K562 (cell line): ENCODE measurements at regions not wholly inside any gene's neighbourhood (a gene's known extent, or its start where the extent isn't known, plus 50 kb on each side); places are given as distances from the start of the nearest gene placed in this dataset.
A peak's percentile ranks its signal among the peaks of the same experiment; 100 is the strongest.

Experiments used
- ZNF551 ChIP-seq: fragments of 250-450 bp; sonication (Bioruptor Pico); IDR thresholded peaks from 2 replicates; pipeline ENCODE4 v1.5.0; 2021; ENCODE audit warnings: mild to moderate bottlenecking, moderate library complexity
- TF ChIP-seq, protein P1 (sequence below): sonication (generic); formaldehyde crosslinking; IDR thresholded peaks from 2 replicates; pipeline ENCODE4 v1.8.0; 2022; ENCODE audit warnings: mild to moderate bottlenecking, missing genetic modification reagents
- TF ChIP-seq, protein P2 (sequence below): fragments of 450-650 bp; formaldehyde crosslinking; conservative IDR thresholded peaks from 2 replicates; pipeline ENCODE4 v1.4.0; 2022; ENCODE audit warnings: mild to moderate bottlenecking, missing genetic modification characterization

GRCh38 chr6:26158076-26158580 is 70.9 kb downstream of the HFE start (continued):
- TF ChIP-seq, protein P1, sequence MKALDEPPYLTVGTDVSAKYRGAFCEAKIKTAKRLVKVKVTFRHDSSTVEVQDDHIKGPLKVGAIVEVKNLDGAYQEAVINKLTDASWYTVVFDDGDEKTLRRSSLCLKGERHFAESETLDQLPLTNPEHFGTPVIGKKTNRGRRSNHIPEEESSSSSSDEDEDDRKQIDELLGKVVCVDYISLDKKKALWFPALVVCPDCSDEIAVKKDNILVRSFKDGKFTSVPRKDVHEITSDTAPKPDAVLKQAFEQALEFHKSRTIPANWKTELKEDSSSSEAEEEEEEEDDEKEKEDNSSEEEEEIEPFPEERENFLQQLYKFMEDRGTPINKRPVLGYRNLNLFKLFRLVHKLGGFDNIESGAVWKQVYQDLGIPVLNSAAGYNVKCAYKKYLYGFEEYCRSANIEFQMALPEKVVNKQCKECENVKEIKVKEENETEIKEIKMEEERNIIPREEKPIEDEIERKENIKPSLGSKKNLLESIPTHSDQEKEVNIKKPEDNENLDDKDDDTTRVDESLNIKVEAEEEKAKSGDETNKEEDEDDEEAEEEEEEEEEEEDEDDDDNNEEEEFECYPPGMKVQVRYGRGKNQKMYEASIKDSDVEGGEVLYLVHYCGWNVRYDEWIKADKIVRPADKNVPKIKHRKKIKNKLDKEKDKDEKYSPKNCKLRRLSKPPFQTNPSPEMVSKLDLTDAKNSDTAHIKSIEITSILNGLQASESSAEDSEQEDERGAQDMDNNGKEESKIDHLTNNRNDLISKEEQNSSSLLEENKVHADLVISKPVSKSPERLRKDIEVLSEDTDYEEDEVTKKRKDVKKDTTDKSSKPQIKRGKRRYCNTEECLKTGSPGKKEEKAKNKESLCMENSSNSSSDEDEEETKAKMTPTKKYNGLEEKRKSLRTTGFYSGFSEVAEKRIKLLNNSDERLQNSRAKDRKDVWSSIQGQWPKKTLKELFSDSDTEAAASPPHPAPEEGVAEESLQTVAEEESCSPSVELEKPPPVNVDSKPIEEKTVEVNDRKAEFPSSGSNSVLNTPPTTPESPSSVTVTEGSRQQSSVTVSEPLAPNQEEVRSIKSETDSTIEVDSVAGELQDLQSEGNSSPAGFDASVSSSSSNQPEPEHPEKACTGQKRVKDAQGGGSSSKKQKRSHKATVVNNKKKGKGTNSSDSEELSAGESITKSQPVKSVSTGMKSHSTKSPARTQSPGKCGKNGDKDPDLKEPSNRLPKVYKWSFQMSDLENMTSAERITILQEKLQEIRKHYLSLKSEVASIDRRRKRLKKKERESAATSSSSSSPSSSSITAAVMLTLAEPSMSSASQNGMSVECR (CRISPR knock-in tag): no peak
- no peak for TF ChIP-seq ZNF551 (CRISPR knock-in tag)
- TF ChIP-seq, protein P2, sequence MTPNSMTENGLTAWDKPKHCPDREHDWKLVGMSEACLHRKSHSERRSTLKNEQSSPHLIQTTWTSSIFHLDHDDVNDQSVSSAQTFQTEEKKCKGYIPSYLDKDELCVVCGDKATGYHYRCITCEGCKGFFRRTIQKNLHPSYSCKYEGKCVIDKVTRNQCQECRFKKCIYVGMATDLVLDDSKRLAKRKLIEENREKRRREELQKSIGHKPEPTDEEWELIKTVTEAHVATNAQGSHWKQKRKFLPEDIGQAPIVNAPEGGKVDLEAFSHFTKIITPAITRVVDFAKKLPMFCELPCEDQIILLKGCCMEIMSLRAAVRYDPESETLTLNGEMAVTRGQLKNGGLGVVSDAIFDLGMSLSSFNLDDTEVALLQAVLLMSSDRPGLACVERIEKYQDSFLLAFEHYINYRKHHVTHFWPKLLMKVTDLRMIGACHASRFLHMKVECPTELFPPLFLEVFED (CRISPR knock-in tag): peak; percentile 67; the same call in 1 of the 2 replicates
